Testis (tissue), 2 donors: ENCODE measurements at regions not wholly inside any gene's neighbourhood (a gene's known extent, or its start where the extent isn't known, plus 50 kb on each side); places are given as distances from the start of the nearest gene placed in this dataset.

Source experiments
- CTCF ChIP-seq, 3 experiments: fragments of 450-650 bp in 2 of 3; fragments of 200-600 bp in 1 of 3; sonication (generic) in 1 of 3; IDR thresholded peaks; one replicate each; pipeline ENCODE4 v1.5.1; 2016 to 2019; ENCODE audit warnings: antibody characterized with exemption in 3 of 3, mild to moderate bottlenecking in 2 of 3, moderate library complexity in 1 of 3
- POLR2A ChIP-seq: fragments of 450-650 bp; IDR thresholded peaks from one replicate; pipeline ENCODE4 v1.6.1; 2017; ENCODE audit warnings: antibody characterized with exemption, mild to moderate bottlenecking, moderate library complexity

DNA sequence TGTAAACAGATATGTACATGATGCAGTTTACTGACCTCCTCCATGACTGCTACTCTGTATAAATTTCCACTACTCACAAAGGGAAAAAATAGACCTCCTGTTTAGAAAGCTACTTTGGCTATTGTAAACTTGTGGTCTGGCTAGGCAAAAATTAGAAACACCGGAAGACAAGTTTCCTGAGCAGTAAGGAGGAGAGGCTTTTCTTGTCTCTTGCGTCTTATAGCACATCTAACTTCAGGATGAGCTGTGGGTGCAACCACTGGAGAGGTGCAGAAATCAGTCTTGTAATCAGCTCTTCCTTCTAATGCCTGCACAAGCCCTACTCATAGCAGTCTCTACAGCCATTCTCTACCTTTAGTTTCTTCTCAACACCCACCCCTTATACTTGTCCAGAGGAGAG, 296.5 kb upstream of the SLC35B3 start:
- TF ChIP-seq CTCF (IDR thresholded peaks at IDR 0.05) (no peak), POLR2A (no peak)
